Hypothalamus (tissue), 51 donors: ENCODE measurements at regions not wholly inside any gene's neighbourhood (a gene's known extent, or its start where the extent isn't known, plus 50 kb on each side); places are given as distances from the start of the nearest gene placed in this dataset.
A peak's percentile ranks its signal among the peaks of the same experiment; 100 is the strongest.

Experiments used
- DNase-seq, 51 donors: peaks; one replicate each; lab custom pipeline; 2025; lab: John Stamatoyannopoulos, UW

DNA sequence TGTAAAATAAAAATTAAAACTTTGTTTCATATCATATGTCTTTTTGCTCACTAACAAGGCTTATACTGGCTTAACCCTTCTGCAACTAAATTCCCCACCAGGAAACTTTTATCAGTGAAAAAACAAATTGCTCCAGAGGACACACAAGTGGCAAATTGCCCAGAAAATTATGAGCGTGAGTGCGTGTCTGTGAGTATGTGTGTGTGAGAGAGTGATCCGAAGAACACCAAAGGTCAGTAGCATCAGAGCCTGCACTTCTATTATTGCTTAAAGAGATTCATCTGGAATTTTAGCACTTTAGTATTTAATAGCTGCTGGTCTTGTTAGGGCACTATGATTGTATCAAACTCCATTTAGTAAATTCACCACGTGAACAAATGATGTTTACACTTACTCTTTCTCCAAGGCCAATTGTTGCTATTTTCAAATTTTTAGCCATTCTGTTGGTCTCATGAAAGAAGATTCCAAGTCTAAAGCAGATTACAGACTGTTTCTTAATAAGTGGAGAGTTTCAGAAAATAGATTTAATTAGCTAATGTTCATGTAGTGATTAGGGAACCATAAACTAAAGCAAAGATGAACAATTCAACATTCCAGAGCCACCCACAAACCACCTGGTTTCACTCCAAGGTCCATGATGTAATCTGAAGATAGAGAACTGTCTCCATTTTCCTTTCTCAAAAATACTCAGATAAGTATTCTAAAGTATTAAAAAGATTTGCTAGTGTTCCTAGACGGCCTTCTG is 91.1 kb upstream of the IL12A start:
- no peak for DNase-seq

DNA sequence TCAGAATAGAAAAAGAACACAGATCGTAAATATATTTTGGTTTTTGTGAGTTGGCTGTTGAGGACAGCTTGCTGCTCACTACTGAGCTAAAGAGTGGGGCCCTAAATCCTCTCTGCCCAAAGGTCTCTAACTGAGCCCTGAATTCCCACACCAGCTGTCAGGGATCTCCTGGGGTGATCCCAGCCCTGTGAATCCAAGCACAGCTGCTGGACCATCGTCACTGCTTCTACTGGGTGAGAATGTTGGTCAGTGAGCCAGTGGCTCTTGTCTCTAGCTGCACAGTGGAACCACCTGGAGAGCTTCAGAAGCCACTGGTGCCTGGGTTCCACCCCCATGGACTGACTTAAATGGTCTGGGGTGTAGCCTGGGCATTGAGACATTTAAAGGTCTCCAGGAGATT is 90.5 kb upstream of the IL12A start:
- no peak for DNase-seq

DNA sequence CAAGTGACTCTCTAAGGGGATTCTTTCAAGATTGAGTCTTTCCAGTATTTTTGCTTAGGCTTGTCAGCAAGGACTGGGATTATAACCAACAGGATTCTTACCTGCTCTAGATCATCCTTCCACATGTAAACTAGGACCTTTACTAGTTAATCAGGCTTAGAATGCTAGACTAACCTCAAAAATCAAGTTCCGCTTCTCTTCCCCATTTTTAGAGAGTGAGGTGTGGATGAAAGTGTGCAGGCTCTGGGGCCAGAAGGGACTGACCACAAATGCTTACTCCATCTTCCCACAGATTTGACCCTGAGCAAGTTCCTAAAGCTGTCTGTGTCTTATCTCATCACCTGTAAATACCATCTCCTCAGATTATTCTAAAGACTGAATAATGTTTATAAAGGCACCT is 89.5 kb upstream of the IL12A start:
- DNase-seq: no peak

DNA sequence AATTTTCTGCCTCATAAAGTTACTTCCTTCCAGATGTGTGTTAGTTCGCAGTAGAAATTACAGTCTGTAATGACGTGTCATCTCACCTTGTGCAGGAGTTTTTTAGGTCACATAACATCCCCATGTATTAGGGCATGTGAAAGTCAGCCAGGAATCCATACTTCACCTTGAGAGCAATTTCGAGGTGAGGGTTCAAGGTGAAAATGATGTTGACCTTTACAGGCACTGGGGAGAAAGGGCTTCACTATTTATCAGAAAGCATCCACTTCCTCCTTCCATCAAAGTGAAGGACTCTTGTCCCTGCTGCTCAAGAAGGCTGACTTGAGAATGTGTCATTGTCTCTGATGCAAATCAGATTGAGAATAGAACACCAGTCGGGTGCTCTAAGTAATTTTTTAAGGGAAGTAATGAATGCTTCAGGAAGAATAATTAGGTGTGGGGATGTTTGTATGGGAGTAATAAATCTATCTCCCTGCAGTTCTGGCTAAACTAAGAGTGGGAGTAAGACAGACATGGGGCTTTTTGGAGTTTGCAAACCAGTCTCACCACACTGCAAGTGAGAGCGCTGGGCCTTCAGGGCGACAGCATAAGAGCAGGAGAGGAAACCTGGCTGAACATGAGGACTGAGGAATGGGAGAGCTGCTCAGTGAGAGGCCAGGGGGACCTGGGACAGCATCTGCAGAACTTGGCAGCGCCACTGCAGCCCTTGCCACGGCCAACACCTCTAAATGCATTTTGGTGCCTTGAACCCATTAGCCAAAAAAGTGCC is 85.9 kb upstream of the IL12A start:
- DNase-seq: no peak

DNA sequence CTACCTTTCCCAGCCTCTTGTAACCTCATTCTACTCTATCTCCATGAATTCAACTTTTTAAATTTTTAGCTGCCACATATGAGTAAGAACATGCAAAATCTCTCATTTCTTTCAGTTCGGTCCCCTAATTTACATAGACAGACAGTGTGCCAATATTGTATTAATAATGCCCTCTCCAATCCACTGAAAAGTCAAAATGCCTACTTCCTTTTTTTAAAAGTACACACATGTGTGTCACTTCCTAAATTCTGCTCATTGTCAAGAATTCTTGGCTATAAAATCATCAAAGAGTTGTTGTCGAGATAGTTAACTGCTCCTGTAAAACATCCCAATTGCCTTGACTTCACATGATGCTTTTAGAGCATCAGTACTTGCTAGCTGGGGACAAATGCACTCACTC is 84.2 kb upstream of the IL12A start:
- no peak for DNase-seq

DNA sequence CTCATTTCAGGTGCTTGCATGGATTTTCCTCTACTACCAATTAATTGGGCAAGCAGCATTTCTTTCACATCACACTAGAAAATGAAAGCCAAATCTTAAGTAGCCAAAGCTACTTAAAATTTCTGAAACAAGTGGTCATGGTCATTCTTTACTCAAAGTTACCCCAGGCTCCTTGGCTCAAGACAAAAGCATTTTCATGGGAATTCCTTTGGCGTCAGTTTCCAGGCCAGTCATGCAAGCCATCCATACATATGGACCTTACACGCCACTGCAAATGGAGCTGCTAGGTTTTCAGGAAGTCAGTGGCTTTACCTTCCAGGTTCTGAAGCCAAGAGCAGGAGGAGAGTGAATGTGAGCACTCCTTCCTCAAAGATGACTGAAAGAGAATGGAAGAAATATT is 83.7 kb upstream of the IL12A start:
- DNase-seq: no peak

DNA sequence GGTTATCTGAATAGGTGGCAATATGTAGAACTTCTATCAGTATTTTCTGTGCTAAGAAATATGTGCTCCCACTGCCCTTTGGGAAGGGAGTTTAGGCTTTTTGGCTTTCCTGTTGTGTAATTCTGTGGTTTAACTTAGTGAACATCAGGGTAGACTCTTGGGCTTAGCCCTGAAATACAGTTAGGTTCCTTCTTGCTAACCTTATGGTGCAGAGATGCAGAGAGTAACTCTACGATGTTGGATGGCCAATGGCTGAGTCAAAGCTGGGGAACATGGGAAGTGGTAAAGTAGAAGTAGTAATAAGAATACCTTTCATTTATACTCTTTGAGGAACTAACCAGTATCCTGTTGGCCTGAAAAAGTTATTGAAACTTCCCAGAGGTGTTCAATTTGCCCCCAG is 80.8 kb upstream of the IL12A start:
- no peak for DNase-seq

DNA sequence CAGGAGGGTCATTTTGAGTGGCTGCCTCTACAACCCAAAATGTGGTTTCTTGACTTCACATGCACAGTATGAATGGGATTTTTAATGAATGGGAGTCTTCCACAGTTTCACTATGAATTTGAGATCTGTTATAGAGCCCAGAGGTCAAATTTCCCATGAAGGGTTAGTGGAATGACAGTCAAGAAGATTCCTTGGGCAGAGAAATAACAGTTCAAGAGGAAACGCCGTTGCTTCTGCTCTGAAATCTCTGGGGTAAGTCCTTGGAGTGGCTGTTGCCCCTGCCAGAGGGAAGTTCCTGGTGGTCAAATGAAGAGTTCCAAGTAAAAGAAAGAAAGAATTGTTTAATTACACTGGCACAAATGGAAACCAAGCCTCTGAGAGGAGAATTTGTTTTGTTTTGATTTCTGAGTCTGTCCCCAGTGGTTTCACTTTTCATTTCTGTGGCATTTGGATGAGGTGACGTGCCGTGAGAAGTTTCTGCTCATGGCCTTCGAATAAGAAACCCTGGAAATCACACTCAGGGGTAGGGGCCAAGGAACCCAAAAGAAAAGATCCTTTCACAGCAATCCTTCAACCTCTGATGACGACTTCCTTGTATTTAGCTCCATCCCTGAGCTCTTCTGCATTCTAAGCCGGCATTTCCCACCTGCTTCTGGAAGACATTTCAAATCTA is 77.5 kb upstream of the IL12A start:
- peak in 1 of 51 donors; percentile 52 for DNase-seq

DNA sequence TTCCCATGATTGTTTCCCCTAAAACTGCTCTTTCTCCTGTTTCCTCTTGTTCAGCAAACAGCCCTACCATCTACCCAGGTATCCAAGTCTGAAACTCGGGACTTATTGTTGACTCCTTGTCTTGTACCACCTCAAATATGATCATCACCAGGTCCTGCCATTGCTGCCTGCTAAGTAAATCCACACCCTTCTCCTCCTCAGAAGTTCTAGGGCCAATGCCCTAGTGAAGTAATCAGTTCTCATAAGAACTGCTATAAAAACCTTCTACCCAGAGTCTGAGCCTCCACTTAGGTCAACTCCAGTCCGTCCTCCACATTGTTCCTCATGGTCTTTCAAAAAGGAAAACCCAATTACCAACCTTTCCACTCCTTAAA is 77.0 kb upstream of the IL12A start:
- no peak for DNase-seq

DNA sequence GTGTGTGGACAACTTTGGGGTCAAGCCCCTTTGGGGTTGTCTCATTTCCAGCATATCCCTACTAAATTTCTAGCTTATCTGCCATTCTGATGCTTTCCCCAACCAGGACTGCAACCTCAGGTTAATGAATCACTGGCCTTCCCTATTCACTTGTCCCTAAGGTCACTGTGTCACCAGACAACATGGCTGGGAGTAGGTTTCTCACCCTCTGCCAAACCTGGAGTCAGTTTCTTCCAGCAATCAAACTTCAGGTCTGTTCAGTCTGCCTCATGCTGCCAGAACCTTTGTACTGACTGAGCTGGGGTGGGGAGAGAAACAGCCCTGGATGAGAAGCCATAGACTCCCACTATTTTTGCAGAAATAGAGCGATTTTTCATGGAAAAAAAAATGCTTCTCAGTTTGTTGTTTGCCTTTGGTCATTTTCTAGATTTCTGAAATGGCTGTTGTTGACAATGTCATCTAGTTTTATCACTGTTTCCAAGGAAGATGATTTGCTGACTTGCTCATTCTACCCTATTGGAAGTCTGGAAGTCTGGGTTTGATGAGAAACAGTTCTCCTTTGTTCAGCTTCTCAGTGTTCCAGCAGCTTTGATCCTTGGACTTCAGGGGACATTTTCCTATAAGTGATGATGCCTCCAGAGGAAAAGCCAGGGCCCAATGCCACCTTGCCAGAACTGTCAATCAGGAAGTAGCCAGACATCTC is 74.8 kb upstream of the IL12A start:
- no peak for DNase-seq

DNA sequence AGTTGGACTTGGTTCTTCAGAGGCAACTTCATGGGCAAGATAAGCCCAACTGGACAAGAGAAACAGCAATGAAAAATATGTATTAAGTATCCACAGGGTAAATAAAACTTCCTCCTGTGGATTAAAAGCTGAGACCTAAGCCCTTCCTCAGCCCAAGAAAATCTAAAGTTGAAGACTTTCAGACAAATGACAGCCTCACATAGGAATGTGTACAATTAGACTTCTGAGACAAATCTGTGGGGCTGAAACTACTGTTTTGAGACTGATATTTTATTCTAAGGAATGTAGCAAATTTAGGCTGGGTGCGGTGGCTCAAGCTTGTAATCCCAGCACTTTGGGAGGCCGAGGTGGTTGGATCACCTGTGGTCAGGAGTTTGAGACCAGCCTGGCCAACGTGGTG is 74.2 kb upstream of the IL12A start:
- no peak for DNase-seq

DNA sequence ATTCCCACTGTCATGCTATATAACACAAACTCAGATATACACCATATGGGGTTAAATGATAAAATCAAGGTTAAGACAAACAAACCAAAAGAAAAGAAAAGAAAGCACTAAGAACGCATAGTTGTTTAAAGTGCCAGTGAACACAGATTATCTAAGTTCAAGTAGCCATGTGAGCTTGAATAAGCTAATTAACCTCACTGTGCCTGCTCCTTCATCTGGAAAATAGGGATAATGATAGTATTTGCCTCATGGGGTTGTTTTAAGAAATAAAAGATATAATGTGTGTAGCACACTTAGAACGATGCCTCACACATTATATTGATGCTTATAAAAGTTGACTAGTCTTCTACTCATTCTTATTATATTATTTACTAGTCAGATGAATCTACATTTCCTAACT is 72.6 kb upstream of the IL12A start:
- no peak for DNase-seq

DNA sequence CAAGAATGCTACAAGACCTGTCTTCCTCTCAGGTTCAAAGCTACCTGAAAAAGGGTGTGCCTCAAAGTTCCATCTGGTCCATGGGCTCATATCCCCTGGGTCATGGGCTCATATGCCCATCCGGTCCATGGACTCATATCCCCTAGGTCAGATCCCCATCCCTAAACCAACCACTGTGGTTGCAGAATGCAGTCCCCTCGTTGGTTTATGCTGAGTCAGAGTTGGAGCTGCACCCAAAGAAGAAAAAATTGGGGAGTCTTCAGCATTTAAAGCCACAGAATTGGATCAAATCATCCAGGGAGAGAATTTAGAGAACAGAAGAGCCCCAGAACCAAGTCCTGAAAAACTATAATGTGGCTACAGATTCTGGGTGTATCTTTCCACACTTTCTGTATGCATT is 71.5 kb upstream of the IL12A start:
- no peak for DNase-seq

DNA sequence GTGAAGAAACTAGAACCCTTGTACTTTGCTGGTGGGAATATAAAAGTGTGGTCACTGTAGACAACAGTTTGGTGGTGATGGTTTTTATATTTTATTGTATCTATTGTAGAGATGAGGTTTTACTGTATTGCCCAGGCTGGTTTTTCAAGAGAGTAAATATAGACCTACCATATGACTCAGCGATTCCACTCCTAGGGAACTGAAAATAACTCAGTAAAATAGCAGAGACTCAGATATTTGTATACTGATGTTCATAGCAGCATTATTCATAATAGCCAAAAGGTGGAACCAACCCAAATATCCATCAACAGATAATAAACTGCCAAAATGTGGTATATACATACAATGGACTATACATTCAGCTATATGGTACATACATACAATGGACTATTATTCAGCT is 68.8 kb upstream of the IL12A start:
- DNase-seq: no peak

DNA sequence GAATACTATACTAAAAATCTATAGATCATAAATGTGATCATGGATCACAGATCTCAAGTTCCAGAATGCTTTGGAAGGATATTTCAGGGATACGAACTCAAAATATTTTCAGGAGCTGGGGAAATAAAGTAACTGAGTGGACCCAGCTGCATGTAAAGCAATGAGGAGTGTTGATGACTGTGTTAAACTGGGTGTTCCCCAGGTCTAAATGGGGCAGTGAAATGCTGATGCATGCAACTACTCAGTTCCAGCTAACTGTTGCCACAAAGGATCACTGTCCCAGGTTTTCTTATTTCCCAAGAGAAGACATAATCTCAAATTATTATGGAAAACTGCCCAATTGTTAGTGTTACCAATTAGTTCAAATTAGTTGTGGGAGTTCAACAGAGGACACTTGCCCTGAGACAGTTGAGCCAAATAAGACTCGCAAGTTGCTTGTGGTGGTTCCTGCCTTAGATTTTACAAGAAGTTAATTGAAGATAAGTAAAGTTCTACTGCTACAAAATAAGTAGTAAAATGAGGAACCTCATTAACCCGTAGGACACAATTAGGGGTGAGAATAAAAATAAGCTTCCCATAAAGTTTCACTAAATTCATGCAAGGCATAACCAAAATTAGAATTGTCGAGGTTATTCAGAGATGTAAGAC is 66.3 kb upstream of the IL12A start:
- DNase-seq: no peak

DNA sequence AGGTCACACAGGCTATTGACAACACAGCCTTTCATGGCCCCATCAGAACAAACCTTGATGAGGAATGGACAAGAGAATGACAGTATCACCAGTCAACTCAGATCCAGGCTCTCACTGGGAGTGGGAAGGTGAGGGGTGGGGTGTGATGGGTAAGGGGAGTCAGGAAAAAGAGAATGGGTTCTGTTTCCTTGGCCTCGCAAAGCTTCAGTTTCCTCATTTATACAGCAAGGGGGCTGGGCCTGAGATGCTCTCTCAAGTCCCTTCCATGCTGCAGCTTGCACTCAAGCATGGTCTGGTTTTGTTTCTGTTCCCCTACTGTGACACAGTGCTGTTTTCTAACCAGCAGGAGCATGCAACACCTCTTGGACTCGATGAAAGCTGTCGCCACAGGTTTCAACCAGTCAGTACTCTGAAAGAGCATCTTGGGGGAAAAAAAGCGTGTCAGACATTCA is 65.7 kb upstream of the IL12A start:
- peak in 1 of 51 donors; percentile 29 for DNase-seq

DNA sequence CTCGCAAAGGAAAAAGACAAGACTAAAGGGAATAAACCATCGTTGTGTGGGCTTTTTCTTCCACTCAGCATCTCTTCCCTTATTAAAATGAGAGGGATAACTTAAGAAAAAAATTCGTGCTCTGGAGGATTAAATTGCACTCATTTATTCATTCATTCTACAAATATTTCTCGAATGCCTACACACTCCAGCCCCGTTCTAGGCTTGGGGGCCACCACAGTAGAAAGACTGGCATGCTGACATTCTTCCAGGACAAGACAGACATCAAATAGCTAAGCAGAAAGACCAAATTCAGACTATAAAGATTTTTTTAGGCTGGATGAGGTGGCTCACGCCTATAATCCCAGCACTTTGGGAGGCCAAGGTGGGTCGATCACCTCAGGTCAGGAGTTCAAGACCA is 65.3 kb upstream of the IL12A start:
- no peak for DNase-seq

DNA sequence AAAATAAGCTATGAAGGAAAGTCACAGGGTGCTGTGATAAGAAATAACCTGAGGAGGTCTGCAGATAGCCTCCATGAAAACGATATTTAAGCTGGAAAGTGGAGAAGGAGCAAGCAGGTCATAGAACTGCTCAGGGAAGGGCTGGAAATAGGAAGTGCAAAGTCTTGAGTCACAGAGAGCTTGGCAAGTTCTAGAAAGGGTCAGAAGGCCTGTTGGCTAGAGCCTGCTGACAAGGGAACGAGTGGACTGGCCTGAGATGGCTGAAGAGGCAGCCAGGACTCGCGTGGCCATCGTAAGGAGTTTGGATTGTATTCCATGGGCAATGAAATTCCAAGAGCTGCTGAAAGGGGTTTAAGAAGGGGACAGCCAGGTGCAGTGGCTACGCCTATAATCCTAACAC is 64.7 kb upstream of the IL12A start:
- no peak for DNase-seq

DNA sequence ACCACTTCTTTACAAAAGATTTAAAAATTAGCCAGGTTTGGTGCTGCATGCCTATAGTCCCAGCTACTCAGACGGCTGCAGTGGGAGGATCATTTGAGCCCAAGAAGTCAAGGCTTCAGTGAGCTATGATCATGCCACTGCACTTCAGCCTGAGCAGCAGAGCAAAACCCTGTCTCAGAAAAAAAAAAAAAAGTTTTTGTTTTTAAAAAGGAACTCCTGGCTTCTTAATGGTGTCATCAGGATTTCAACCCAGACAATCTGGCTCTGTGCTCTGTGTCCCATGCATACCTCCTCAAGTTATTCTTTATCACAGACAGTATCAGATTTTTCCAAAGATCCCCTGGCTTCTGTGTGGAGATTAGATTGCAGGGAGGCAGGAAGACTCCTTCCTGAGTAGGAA is 64.2 kb upstream of the IL12A start:
- DNase-seq: no peak

DNA sequence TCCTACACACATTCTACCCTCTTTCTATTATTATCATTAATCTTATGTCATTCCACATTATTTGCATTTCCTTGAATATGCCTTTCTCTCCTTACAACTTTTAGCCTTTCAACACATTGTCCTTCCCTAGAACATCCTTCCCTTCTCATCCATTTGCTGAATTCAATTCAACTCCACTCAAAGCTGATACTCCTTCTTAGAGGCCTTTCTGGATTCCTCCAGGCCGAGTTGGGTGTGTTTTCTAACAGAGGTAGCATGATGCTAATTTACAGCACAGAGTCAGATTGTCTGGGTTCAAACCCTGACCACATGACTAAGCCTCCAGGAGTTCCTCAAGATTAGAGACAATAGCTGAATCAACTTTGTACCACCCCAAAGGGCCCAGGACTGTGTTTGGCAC is 63.4 kb upstream of the IL12A start:
- DNase-seq: no peak

DNA sequence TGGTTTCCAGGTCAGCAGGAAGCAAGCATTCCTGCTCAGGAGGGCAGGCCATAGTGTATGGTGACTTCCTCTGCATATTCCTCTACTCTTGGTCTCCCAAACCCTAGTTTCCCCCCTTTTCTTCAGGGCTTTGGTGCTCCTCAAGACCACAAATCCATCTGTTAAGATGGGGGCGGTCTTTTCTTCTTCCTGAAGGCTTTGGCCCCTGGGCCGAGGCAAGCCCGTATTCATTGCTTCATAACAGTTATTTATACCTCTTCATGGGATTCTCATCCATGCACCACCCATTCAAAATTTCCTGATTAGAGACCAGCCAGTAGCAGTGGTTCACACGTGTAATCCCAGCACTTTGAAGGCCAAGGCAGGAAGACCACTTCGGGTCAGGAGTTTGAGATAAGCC is 62.1 kb upstream of the IL12A start:
- no peak for DNase-seq
